NCI-H2081 (cell line): ENCODE measurements at regions not wholly inside any gene's neighbourhood (a gene's known extent, or its start where the extent isn't known, plus 50 kb on each side); places are given as distances from the start of the nearest gene placed in this dataset.

ENCODE experiments used
- DNase-seq, 2 experiments: peaks; one replicate each; lab custom pipeline; 2025; lab: John Stamatoyannopoulos, UW

DNA sequence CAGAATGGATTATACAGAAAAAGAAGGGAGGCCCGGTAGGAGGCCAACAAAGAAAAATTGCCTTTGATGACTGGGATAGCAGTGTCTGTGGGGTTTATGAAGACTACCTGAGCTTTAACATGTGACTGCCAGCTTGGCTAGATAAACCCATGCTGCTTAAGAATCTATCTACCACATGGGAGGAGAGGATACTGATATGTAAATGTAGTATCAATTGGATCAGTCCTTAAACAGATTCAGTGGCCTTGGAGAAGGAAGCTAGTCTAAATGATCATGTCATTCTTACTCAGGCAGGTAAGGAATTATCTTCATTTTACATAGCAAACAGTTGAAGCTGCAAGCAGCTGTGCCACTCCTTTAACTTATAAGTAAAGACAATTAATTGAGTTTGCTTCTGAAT is 50.0 kb upstream of the SYNPR start:
- no peak for DNase-seq
